GM18868 (cell line): ENCODE measurements at regions not wholly inside any gene's neighbourhood (a gene's known extent, or its start where the extent isn't known, plus 50 kb on each side); places are given as distances from the start of the nearest gene placed in this dataset.
"Not testable (repeated sequence)": the region's sequence is repeated elsewhere in the genome, so short reads cannot be mapped to it uniquely, and the experiment has no call there.

Experiments
- ATAC-seq: cut with Tn5 transposase; IDR thresholded peaks from one replicate; pipeline ENCODE4 v1.9.1; 2021; ENCODE audit warnings: mild to moderate bottlenecking, moderate library complexity; ENCODE audit not compliant: unreplicated experiment

DNA sequence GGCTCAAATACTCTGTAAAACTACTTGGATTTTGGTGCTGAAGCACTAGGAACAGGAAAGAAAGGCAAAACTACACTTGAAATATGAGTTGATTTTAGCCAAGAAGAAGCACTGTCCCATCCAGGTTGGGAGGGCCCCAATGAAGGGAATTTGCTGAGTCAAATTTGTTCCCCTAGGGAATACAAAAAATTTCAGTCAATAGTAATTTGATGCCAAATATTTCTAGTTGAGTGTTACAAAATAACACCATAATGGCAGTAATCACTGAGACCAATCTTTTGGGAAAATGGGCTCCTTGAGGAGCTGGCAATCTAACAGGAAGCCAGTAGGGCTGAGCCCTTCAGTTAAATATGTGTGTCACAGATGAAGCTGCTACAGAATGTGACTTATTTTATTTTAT is 896.9 kb downstream of the DIPK2A start:
- ATAC-seq = no peak

GRCh38 chr3:144873066-144873465 is 901.4 kb downstream of the DIPK2A start:
- ATAC-seq = no peak

GRCh38 chr3:144875211-144875610 is 903.6 kb downstream of the DIPK2A start:
- ATAC-seq = no peak

- no peak for ATAC-seq
These were observed 905.7 kb downstream of the DIPK2A start for GRCh38 chr3:144877356-144877755.

DNA sequence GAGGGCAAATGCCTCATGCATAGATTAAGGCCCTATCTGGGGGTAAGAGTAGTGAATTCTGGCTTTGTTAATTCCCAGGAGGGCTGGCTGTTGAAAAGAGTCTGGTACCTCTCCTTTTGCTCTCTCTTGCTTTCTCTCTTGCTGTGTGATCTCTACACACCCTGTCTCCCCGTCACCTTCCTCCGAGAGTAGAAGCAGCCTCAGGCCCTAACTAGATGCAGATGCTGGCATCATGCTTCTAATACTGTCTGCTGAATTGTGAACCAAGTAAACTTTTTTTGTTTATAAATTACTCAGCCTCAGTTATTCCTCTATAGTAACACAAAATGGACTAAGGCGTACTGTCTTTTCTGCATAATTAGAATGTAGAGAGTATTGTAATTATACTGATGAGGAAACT is 908.1 kb downstream of the DIPK2A start:
- no peak for ATAC-seq

- no peak for ATAC-seq
These were observed 922.4 kb downstream of the DIPK2A start for GRCh38 chr3:144893980-144894379.

GRCh38 chr3:144894576-144894975 is 923.0 kb downstream of the DIPK2A start:
- ATAC-seq = no peak

- ATAC-seq = no peak
These were observed 928.7 kb downstream of the DIPK2A start for GRCh38 chr3:144900366-144900765.

- ATAC-seq = not testable (repeated sequence)
These were observed 936.0 kb downstream of the DIPK2A start for GRCh38 chr3:144907581-144907980.

DNA sequence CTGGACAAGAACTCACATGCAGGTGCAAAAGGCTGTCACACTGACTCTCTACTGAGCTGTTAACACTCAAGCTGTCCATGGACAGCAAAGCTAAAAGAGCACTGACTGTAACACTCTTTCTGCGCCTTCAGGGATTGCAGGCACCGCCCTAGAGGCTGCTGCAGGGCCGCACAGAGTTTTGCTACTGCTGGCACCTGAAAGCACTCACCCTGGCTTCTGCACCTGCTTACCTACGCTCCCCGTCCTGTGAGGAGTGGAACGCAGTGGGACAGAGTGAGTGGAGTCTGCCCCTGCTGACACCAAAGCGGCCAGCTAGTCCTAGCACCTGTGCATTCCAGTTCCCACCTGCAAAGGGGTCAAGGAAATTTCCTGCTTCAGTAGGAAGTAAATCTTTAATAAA is 941.3 kb downstream of the DIPK2A start:
- no peak for ATAC-seq

- ATAC-seq = no peak
These were observed 943.6 kb downstream of the DIPK2A start for GRCh38 chr3:144915202-144915601.

DNA sequence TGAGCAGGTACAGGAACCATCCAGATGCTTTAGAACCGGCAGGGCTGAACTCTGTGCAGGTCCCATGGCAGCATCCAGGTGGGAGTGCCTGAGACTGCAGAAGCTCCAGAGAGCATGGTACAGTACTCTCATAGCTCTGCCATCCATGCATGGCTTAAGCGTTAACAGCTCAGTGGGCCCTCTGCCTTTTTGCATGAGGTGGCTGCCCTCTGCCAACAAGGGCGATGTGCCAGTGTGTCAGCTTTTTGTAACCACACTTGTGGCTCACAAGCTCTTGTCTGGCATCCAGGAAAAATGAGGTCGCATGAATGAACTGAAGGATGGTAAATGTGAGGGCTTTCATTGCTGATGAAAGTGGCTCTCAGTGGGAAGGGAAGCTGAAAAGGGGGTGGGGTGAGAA is 950.1 kb downstream of the DIPK2A start:
- ATAC-seq = no peak

GRCh38 chr3:144923046-144923775 is 951.6 kb downstream of the DIPK2A start:
- ATAC-seq = no peak

GRCh38 chr3:144930431-144930830 is 958.8 kb downstream of the DIPK2A start:
- ATAC-seq = no peak

DNA sequence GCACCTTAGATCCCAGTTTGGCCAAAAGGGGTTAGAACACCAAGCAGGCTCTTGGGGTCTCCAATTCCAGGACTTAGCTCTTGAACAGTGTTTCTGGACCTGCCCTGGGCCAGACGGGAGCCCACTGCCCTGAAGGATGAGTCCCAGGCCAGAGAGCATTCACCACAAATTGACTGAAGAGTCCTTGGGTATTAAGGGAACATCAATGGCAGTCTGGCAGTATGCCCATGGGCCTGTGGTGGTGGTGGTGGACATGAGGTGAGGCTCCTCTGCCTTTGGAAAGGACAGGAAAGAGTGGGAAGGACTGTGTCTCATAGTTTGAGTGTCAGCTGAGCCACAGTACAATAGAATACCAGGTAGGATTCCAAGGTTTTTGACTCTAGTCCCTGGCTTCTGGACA is 960.0 kb downstream of the DIPK2A start:
- no peak for ATAC-seq

DNA sequence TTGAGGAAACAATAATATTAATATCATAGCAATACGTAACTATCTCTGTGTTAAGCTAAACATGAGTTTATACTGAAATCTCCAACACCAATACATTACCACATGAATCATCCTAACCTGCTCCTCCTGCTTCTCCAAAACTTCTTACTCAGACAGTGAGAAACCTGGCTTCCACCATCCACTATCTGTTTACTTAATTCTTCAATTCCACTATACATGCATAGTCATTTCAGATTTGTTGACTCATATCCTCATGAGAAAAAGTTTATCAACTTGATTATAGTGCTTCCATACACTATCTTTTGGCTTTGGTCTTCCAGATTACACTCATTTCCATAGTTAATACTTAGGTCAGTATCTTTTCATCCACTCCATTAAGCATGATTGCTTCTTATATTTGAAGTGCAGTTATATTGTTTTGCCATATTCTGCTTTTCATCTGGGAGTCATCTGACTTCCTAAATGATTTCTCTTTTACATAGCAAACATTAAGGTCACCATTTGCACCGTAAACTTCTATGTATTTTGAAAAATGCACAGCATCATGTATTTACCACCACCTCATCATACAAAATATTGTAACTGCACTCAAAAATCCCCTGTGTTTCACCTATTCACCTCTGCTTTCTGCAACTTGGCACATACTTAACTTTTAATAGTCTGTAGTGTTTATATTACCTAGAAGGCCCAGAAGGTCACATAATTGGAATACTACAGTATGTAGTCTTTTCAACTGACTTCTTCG is 970.6 kb downstream of the DIPK2A start:
- no peak for ATAC-seq

DNA sequence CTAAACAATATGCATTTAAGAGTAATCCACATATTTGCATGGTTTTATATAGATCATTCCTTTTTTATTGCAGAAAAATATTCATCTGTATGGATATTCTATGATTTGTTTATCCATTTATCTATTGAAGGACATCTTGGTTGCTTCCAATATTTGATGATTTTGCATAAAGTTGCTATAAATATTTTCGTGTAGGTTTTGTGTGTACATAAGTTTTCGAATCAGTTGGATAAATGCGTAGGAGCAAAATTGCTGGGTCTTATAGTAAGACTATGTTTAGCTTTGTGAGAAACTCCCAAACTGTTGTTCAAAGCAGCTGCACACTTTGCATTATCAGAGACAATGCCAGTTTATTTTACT is 971.2 kb downstream of the DIPK2A start:
- ATAC-seq = no peak

- no peak for ATAC-seq
These were observed 976.3 kb downstream of the DIPK2A start for GRCh38 chr3:144947895-144948294.

DNA sequence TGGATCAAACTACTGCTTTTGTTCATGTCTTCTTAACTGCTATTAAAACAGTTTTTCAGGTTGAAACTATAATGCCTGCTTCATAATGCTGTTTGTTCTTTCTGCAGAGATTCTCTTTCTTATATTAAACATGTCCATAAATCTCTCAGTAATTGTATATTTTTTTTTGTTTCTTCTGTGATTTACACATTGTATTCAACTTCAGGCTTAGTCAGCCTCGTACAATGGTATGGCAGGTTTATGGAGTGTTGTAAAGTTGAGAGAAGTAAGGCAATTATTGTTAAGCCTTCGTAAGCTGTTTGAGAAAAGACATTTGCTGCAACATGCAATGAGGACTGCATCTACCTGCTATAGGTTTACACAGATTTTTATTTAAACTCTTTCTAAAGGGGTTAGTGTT is 977.1 kb downstream of the DIPK2A start:
- ATAC-seq = no peak

- no peak for ATAC-seq
These were observed 982.3 kb downstream of the DIPK2A start for GRCh38 chr3:144953959-144954358.

DNA sequence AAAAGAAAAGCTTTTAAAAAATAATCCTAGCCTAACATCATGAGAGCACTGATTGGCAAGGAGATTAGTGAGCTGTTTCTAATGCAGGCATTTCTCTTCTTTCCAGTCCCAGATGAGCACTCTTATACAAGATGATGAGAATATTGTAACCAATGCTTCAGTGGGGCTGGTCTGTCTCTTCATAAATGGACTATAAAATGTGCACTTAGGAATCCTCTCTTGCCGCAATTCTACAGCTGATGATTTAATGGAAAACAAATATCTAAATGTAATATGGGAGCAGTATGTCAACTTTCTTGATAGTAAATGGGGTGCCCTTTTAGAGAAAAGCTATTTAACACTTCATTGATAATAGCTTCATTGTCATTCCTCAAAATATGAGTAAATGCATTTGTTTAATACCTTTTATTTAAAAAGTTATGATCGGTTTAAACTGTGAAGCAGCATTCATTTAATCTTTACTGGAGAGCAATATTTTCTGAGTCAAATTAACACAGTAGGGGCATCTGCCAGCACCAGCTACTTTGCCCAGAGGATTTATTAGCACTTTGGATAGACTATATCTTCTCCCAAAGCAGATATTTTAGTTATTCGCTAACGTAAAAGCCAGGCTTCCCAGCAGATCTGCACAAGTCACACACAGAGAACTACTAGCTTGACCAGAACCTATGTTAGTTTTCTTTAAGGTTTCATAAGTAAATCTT is 985.9 kb downstream of the DIPK2A start:
- no peak for ATAC-seq

DNA sequence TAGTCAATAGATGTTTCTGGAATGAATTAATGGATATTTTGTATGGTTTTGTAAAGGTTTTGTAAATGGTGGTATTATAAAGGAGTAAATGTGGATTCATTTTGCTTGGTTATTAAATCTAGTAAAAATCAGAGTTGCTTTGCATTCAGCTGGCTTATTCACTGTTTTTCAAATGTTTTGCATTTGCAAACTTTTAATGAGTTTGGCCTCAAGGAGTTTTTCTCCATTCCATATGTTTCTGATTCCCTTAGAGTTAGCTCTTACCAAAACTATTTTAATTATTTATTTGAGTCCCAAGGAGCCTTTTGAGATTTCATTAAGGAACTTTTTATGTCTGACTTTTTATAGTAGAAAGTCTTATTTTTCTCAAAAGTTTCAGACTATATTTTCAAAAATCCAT is 992.2 kb downstream of the DIPK2A start:
- no peak for ATAC-seq
